K562 (cell line): ENCODE measurements at regions not wholly inside any gene's neighbourhood (a gene's known extent, or its start where the extent isn't known, plus 50 kb on each side); places are given as distances from the start of the nearest gene placed in this dataset.

Source experiments
- ATAC-seq: fragments of 200-7000 bp; cut with Tn5 transposase; 3 replicates; pipeline ENCODE4 v1.9.1; 2020; ENCODE audit warnings: moderate library complexity
- BruUV-seq: library from RNA; stranded (reverse); fragments of 400-500 nt; replicated peaks from 2 replicates; lab custom pipeline; 2021; lab: Mats Ljungman, UMichigan
- CTCF ChIA-PET: fragments of 300-600 bp; formaldehyde crosslinking; extraction: SDS; loops from one replicate; lab custom pipeline; 2021; ENCODE audit warnings: low intra/inter-chr PET ratio; lab: Yijun Ruan, JAX
- POLR2A ChIA-PET: fragments of 300-600, 350-650 bp; sonication (Branson Sonifier 250); formaldehyde crosslinking; extraction: SDS; loops from one replicate; lab custom pipeline; 2021; ENCODE audit warnings: antibody characterized with exemption, inconsistent platforms; lab: Yijun Ruan, JAX
- DNase-seq, 4 experiments: peaks; one replicate each; pipeline versions ENCODE4 v3.0.0 to v3.0.0-alpha.2; 2011 to 2018; ENCODE audit warnings: low spot score in 3 of 4, mixed read lengths in 3 of 4; ENCODE audit errors: extremely low read depth in 1 of 4
- FAIRE-seq: peaks from 2 replicates; lab custom pipeline; 2011; peaks lifted over from hg19 to GRCh38; lab: Jason Lieb, UNC
- H2AFZ ChIP-seq: 2 replicates; pipeline ENCODE4 v1.6.0; 2011; ENCODE audit warnings: low read depth, low read length, control low read depth, inconsistent platforms
- H3K27ac ChIP-seq: fragments of 200-600 bp; 3 replicates; pipeline ENCODE4 v1.8.0; 2011; ENCODE audit warnings: low read depth, mild to moderate bottlenecking, control low read depth, inconsistent platforms, low read length, moderate library complexity, mixed read lengths; ENCODE audit errors: extremely low read depth
- H3K27me3 ChIP-seq, 2 experiments: fragments of 300-600 bp in 1 of 2; 2 replicates in 1 of 2; 3 replicates in 1 of 2; pipeline versions ENCODE4 v1.6.0 to v1.8.0; 2011; ENCODE audit warnings: inconsistent platforms in 2 of 2, low read length in 2 of 2, mild to moderate bottlenecking in 1 of 2, mixed read lengths in 1 of 2, moderate library complexity in 1 of 2; ENCODE audit not compliant: control insufficient read depth in 2 of 2, insufficient read depth in 2 of 2
- H3K36me3 ChIP-seq: fragments of 300-600 bp; 3 replicates; pipeline ENCODE4 v1.8.0; 2011; ENCODE audit warnings: mild to moderate bottlenecking, low read length, inconsistent platforms; ENCODE audit not compliant: control insufficient read depth, insufficient read depth
- H3K4me1 ChIP-seq, 2 experiments: fragments of 200-600 bp in 1 of 2; replicated peaks in 1 of 2; 2 replicates in 1 of 2; 3 replicates in 1 of 2; pipeline versions ENCODE4 v1.5.1 to v1.8.0; 2011; ENCODE audit warnings: inconsistent platforms in 2 of 2, low read length in 2 of 2, mild to moderate bottlenecking in 1 of 2, mixed read lengths in 1 of 2, moderate library complexity in 1 of 2; ENCODE audit not compliant: control insufficient read depth in 2 of 2, insufficient read depth in 2 of 2
- H3K4me2 ChIP-seq: 2 replicates; pipeline ENCODE4 v1.6.1; 2011; ENCODE audit warnings: low read length, control low read depth, inconsistent platforms, mixed read lengths; ENCODE audit not compliant: insufficient read depth
- H3K4me3 ChIP-seq: fragments of 200-600 bp; sonication (generic), shearing (Covaris generic); 2 replicates; pipeline ENCODE4 v1.5.1; 2016; ENCODE audit warnings: control low read depth, inconsistent platforms
- H3K79me2 ChIP-seq: fragments of 200-600 bp; 3 replicates; pipeline ENCODE4 v1.8.0; 2011; ENCODE audit warnings: low read length, inconsistent platforms; ENCODE audit not compliant: control insufficient read depth, insufficient read depth
- H3K9ac ChIP-seq, 2 experiments: 2 replicates each; pipeline versions ENCODE4 v1.6.0 to v1.6.1; 2011; ENCODE audit warnings: low read depth in 2 of 2, low read length in 2 of 2, control low read depth in 1 of 2, inconsistent platforms in 1 of 2, mild to moderate bottlenecking in 1 of 2, mixed read lengths in 1 of 2; ENCODE audit not compliant: insufficient read depth in 1 of 2
- H3K9me1 ChIP-seq: one replicate; pipeline ENCODE4 v1.6.0; 2011; ENCODE audit warnings: inconsistent platforms, mild to moderate bottlenecking, low read length, moderate library complexity; ENCODE audit not compliant: control insufficient read depth, insufficient read depth
- H3K9me3 ChIP-seq: replicated peaks from 2 replicates; pipeline ENCODE4 v1.5.1; 2011; ENCODE audit warnings: low read depth, low read length, inconsistent platforms; ENCODE audit not compliant: control insufficient read depth, insufficient read depth
- H4K20me1 ChIP-seq: replicated peaks from 2 replicates; pipeline ENCODE4 v1.6.1; 2011; ENCODE audit warnings: low read length, inconsistent platforms, mixed read lengths; ENCODE audit not compliant: control insufficient read depth, insufficient read depth
- BRD4 ChIP-seq: fragments of 200-600 bp; sonication (generic); IDR thresholded peaks from 2 replicates; pipeline ENCODE4 v1.6.1; 2017; ENCODE audit warnings: inconsistent platforms
- NFIC ChIP-seq: fragments of 450-650 bp; IDR thresholded peaks from 2 replicates; pipeline ENCODE4 v1.6.1; 2017; ENCODE audit warnings: mild to moderate bottlenecking, inconsistent platforms
- PBX2 ChIP-seq, 2 experiments: IDR thresholded peaks in 1 of 2; conservative IDR thresholded peaks in 1 of 2; 2 replicates each; pipeline ENCODE4 v1.6.1; 2016; ENCODE audit warnings: low read depth in 2 of 2, mild to moderate bottlenecking in 1 of 2, missing compliant biosample characterization in 1 of 2, missing genetic modification characterization in 1 of 2, moderate library complexity in 1 of 2
- PKNOX1 ChIP-seq: fragments of 450-650 bp; IDR thresholded peaks from 2 replicates; pipeline ENCODE4 v1.6.1; 2016
- ZBTB11 ChIP-seq, 3 experiments: fragments of 200-800 bp in 1 of 3; fragments of 250-450 bp in 1 of 3; fragments of 450-650 bp in 1 of 3; sonication (Bioruptor Pico) in 1 of 3; sonication (Bioruptor generic) in 1 of 3; formaldehyde crosslinking in 1 of 3; IDR thresholded peaks; 2 replicates each; pipeline versions ENCODE4 v1.6.1 to v1.8.0; 2016 to 2022; ENCODE audit warnings: mild to moderate bottlenecking in 2 of 3, missing genetic modification characterization in 2 of 3, missing compliant biosample characterization in 1 of 3, moderate library complexity in 1 of 3
- WGBS: fragments of 100-300 bp; shearing (Covaris generic); methylation state at CpG from one replicate; pipeline ENCODE4 v1.1.6; 2016; ENCODE audit warnings: low coverage, mixed read lengths; ENCODE audit not compliant: insufficient coverage; ENCODE audit errors: missing lambda C conversion rate; 5-methylcytosine and 5-hydroxymethylcytosine counted together
- in situ Hi-C: fragments of 300-500 bp; cut with MboI; formaldehyde crosslinking; loops from 4 replicates; pipeline ENCODE4 v1.15.0; 2018; ENCODE audit warnings: inconsistent platforms, mixed read lengths
- intact Hi-C: fragments of 100-400 bp; cut with micrococcal nuclease; formaldehyde crosslinking; loops from 2 replicates; pipeline ENCODE4 v1.14.2; 2022

- in situ Hi-C loops (no loop called here), intact Hi-C loops (no loop called here)
- H4K20me1 ChIP-seq, result no peaks in the 10 kb centered on the region
- no peak overlapping the region for H3K4me3 ChIP-seq
- ChIA-PET CTCF (no interaction called here), POLR2A (interaction anchor here (1.8 kb wide), 1 partner anchor 9 kb away, joined by 8 read pairs; no protein-coding TSS in a partner anchor)
- peak overlapping the region; percentile 77 for H2AFZ ChIP-seq
- H3K4me2 ChIP-seq, result peak overlapping the region; percentile 23; the same call in 1 of the 2 replicates
- H3K27me3 ChIP-seq, result no peaks in the 10 kb centered on the region
- FAIRE-seq (no peak), DNase-seq (peak in 1 of 4 experiments; percentile 47), ATAC-seq (peak; percentile 67)
- no TSS peak for BruUV-seq
- no peaks in the 10 kb centered on the region for H3K36me3 ChIP-seq
- H3K79me2 ChIP-seq, result no peaks in the 10 kb centered on the region
- no peak overlapping the region for H3K27ac ChIP-seq
- H3K9me1 ChIP-seq, result no peaks in the 10 kb centered on the region
- H3K9me3 ChIP-seq, result no peaks in the 10 kb centered on the region
- no peak for TF ChIP-seq PBX2 (CRISPR knock-in tag; IDR thresholded peaks at IDR 0.05; ENCODE audit: low read depth)
- TF ChIP-seq PBX2 (tag; conservative IDR thresholded peaks at IDR 0.05; ENCODE audit: low read depth), result 0 out of 2 replicates have a peak, but pooled peaks have one; percentile 14
- peak in 1 of 3 experiments; percentile 91; a peak in 2 of 6 replicates for TF ChIP-seq ZBTB11 (CRISPR knock-in tag; IDR thresholded peaks at IDR 0.05)
- TF ChIP-seq BRD4, result no peak
- TF ChIP-seq NFIC, result peak; percentile 43; the same call in 1 of the 2 replicates
- TF ChIP-seq PKNOX1, result peak; percentile 36
- WGBS, result 24% methylated on average over 7 of the region's 7 CpGs
- H3K9ac ChIP-seq, result no peak overlapping the region; a peak in 1 of 4 replicates
- H3K4me1 ChIP-seq, result no peaks in the 10 kb centered on the region; a peak in 2 of 5 replicates
Measured at GRCh38 chr20:53857723-53858236, 212.6 kb downstream of the BCAS1 start.
